ENCODE measurements at regions not wholly inside any gene's neighbourhood (a gene's known extent, or its start where the extent isn't known, plus 50 kb on each side); places are given as distances from the start of the nearest gene placed in this dataset.

GRCh38 chr5:7218141-7218540, 177.8 kb upstream of the ADCY2 start:
- H3K9me3 ChIP-seq, result no peaks in the 10 kb centered on the region
- no peak for TF ChIP-seq CTCF (IDR thresholded peaks at IDR 0.05)
- no peaks in the 10 kb centered on the region for H3K36me3 ChIP-seq
- H3K27me3 ChIP-seq, result no peaks in the 10 kb centered on the region
- H3K27ac ChIP-seq, result no peak overlapping the region
- no peaks in the 10 kb centered on the region for H3K4me1 ChIP-seq
- H3K4me3 ChIP-seq, result no peak overlapping the region
- no peak overlapping the region for H3K9ac ChIP-seq (ENCODE audit: low read depth in 2 of 2, low read length in 2 of 2)
- no peak for DNase-seq
- intact Hi-C loops (cut with DNase I), result no loop called here

GRCh38 chr5:7220156-7220555, 175.8 kb upstream of the ADCY2 start:
- no peak for DNase-seq
- Histone ChIP-seq H3K9ac (ENCODE audit: low read depth in 2 of 2, low read length in 2 of 2) (no peak overlapping the region), H3K4me1 (no peaks in the 10 kb centered on the region), H3K4me3 (no peak overlapping the region), H3K36me3 (no peaks in the 10 kb centered on the region), H3K27ac (no peak overlapping the region), H3K27me3 (no peaks in the 10 kb centered on the region), H3K9me3 (no peaks in the 10 kb centered on the region)
- intact Hi-C loops (cut with DNase I), result no loop called here
- TF ChIP-seq CTCF (IDR thresholded peaks at IDR 0.05), result no peak

GRCh38 chr5:7221041-7221440, 174.9 kb upstream of the ADCY2 start:
- H3K9me3 ChIP-seq, result no peaks in the 10 kb centered on the region
- no peak overlapping the region for H3K9ac ChIP-seq (ENCODE audit: low read depth in 2 of 2, low read length in 2 of 2)
- no peak for TF ChIP-seq CTCF (IDR thresholded peaks at IDR 0.05)
- H3K27ac ChIP-seq, result no peak overlapping the region
- no peaks in the 10 kb centered on the region for H3K4me1 ChIP-seq
- intact Hi-C loops (cut with DNase I), result no loop called here
- no peaks in the 10 kb centered on the region for H3K27me3 ChIP-seq
- no peaks in the 10 kb centered on the region for H3K36me3 ChIP-seq
- no peak overlapping the region for H3K4me3 ChIP-seq
- DNase-seq, result no peak

- Histone ChIP-seq H3K27ac (no peak overlapping the region), H3K9me3 (no peaks in the 10 kb centered on the region), H3K4me1 (no peaks in the 10 kb centered on the region), H3K36me3 (no peaks in the 10 kb centered on the region), H3K4me3 (no peak overlapping the region), H3K9ac (ENCODE audit: low read depth in 2 of 2, low read length in 2 of 2) (no peak overlapping the region), H3K27me3 (no peaks in the 10 kb centered on the region)
- intact Hi-C loops (cut with DNase I), result no loop called here
- no peak for TF ChIP-seq CTCF (IDR thresholded peaks at IDR 0.05)
- no peak for DNase-seq
These were observed 170.1 kb upstream of the ADCY2 start for GRCh38 chr5:7225826-7226225.

- H3K4me1 ChIP-seq, result no peaks in the 10 kb centered on the region
- TF ChIP-seq CTCF (IDR thresholded peaks at IDR 0.05), result no peak
- intact Hi-C loops (cut with DNase I), result no loop called here
- H3K9ac ChIP-seq (ENCODE audit: low read depth in 2 of 2, low read length in 2 of 2), result no peak overlapping the region
- no peak overlapping the region for H3K4me3 ChIP-seq
- no peak for DNase-seq
- no peaks in the 10 kb centered on the region for H3K9me3 ChIP-seq
- H3K27me3 ChIP-seq, result no peaks in the 10 kb centered on the region
- no peak overlapping the region for H3K27ac ChIP-seq
- H3K36me3 ChIP-seq, result no peaks in the 10 kb centered on the region
These were observed 153.7 kb upstream of the ADCY2 start for GRCh38 chr5:7242118-7242710.
